Activated CD4-positive, alpha-beta T cell treated with anti-CD3 and anti-CD28 coated beads for 24 hours (primary cell): ENCODE measurements at regions not wholly inside any gene's neighbourhood (a gene's known extent, or its start where the extent isn't known, plus 50 kb on each side); places are given as distances from the start of the nearest gene placed in this dataset.

Source experiments
- DNase-seq, 2 donors: peaks; one replicate each; pipeline ENCODE4 v3.0.0-alpha.2; 2020; ENCODE audit warnings: low read depth in 2 of 2

- no peak for DNase-seq
Measured at GRCh38 chr10:78319371-78319770, 285.7 kb downstream of the RPS24 start.

DNA sequence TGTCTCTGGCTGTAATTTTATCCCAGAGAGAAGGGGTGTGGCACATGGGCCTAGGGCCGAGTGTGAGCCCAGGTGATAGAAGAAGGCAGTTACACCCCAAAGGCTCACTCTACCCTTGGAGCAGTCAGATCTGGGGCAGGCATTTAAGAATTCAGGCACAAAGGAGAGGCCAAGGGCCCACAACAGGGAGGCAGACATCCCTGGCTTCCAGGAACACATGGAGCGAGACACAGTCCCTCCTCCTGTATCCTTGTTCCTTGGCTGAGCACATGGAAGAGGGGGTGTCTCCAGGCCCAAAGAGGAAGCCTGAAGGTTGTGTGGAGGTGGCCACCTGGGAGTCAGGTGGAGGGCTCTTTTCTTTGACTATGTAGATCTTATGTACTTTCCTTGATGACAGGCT lies 286.2 kb downstream of the RPS24 start:
- DNase-seq: no peak

DNA sequence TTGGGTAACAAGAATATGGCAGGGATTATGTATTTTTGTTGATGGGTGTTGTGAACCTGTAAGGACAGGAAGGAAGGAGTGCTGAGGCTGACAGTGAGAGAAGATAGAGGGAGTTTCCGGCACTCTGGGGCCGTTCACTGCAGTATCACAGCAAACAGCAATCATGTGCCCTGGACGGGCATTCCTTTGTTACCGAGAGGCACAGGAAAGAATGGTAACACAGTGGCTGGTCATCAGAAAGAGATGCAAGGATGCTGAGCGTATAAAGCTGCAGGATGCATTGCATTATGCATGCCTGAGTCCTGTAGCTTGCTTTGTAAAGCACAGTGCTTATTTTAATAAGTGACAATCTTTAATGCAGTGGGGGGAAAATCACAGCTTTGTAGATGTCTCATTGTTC lies 286.8 kb downstream of the RPS24 start:
- no peak for DNase-seq

GRCh38 chr10:78321000-78321399 lies 287.3 kb downstream of the RPS24 start:
- DNase-seq: no peak

GRCh38 chr10:78321500-78321899 lies 287.8 kb downstream of the RPS24 start:
- no peak for DNase-seq

DNA sequence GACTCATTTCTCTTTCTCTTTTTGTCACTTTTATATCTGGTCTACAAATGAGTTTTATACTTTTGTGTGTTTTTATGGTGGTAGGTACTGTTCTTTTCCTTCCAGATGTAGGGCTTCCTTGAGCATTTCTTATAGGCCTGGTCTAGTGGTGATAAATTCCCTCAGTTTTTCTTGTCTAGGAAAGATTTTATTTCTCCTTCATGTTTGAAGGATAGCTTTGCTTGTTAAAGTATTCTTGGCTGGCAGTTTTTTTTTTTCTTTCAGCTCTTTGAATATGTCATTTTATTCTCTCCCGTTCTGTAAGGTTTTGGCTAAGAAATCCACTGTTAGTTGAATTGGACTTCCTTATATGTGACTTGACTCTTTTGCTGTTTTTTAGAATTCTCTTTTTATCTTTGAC lies 292.7 kb downstream of the RPS24 start:
- DNase-seq: no peak

- no peak for DNase-seq
Measured at GRCh38 chr10:78327778-78328591, 294.3 kb downstream of the RPS24 start.

- no peak for DNase-seq
Measured at GRCh38 chr10:78328592-78329404, 295.1 kb downstream of the RPS24 start.

- DNase-seq: no peak
Measured at GRCh38 chr10:78330884-78331283, 297.2 kb downstream of the RPS24 start.

- DNase-seq: no peak
Measured at GRCh38 chr10:78331391-78331922, 297.8 kb downstream of the RPS24 start.

- no peak for DNase-seq
Measured at GRCh38 chr10:78332012-78332411, 298.3 kb downstream of the RPS24 start.

- no peak for DNase-seq
Measured at GRCh38 chr10:78332657-78333056, 299.0 kb downstream of the RPS24 start.

DNA sequence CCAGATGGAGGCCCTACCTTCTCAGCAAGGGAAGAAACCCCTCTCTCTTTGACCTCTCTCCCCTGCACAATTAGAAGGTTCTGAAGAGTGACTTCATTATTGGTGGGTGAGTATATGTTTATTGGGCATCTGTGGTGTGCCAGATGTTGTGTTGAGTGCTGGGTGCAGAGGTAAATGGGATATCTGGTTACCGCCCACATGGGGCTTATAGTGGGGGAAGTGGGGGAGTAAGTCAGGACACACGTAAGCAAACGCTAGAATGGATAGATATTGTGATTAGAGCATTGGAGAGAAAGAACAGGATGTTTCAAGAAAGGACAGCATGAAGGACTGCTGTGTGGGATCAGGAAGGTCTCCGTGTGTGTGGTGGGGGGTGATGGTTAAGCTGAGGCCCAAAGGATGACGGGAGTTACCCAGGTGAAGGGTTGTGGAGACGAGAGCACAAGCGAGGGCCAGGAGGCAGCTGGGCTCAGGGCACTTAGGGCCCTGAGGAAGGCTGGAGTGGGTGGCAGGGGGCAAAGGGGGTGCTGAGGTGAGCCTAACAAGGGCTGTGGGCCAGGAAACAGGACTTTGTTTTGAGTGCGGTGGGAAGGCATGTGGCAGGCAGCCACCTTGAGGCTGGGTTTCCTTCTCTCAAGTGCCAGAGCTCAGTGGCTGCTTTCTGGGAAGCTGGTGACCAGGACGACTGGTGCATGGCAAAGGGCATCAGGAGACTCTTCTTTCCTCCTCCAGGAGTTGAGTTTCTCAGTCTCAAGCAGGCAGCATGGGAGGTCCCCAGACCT lies 299.9 kb downstream of the RPS24 start:
- no peak for DNase-seq

- DNase-seq: no peak
Measured at GRCh38 chr10:78335371-78335690, 301.7 kb downstream of the RPS24 start.

DNA sequence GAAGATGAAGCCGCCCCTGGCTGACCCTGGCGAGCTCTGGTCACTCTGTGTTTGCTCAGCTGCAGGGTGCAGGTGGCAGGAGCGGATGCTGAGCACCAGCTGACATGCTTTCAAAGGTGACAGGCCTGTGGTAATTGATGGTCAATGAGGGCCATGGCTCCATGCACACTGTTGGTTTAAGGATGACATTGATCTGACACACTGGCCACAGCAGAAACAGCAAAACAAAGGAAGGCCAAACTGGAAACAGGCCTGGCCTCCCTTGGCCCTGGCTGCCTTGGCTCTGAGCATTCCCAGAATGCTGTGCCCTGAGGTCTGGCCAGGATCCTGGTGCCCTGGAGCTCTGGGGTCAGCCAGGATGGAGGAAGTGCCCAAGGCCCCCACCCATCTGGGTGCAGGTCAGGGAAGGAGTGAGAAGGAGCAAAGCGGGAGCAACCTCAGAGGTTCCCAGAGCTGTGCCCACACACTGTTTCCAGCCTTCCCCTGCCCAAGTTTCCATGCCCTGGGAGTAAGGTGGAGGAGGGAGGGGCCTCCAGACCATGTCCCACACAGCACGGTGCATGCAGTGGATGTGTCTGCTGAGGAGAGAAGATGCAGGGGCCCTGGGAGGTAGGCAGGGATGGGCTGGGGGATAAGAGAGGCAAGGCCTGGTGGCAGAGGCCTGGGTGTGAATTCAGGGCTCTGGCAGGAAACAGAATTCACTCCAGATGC lies 302.2 kb downstream of the RPS24 start:
- DNase-seq: no peak

DNA sequence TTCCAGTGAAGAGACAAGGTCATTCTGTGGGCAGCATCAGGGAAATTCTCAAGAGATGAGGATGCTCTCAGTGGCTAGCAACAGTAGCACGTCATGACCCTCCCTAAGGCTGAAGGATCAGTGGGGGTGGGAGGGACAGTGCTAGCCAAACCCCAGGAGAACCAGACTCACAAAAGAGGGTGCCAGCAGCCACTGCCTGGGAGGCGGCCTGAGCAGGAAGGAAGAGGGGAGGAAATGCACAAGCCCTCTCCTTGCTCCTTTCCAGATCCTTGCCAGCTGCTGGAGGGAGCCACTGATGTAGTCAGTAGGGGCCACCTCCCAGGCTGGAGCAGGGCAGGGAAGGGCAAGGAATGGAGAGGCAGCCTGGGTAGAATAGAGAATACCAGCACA lies 302.7 kb downstream of the RPS24 start:
- DNase-seq: no peak

- no peak for DNase-seq
Measured at GRCh38 chr10:78337016-78337415, 303.4 kb downstream of the RPS24 start.

DNA sequence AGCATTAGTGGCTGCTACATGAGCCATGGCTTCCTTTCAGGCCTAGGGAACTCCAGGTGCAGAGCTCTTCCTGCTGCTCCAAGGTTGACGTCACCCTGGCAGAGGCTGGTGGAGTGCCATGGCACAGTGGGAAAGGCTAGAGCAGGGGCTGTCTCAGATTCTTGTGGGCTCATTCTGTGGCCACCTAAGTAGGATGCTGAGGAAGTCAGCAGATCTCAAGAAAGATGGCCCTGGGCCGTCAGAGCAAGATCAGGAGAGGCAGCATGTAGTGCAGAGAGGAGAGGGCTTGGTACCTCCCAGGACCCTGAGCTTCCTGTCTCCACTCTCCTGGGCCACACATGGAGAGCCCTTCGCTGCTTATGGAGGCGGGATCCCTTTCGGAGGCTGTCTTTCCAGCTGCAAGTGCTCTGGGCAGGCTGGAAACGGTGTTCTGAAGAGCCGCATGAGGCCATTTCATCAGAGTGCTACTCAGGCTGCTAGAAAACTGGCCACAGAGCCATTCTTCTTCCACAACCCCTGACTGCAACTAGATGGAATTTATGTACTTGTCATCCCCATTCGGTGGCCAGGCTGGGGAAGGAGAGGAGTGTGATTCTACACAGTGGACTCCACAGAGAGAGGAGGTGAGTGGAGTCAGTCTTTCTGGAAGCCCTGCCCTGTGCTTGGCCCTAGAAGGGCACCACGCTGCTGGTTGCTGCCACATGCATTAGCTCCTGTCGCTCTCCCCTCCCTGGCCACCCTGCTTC lies 304.2 kb downstream of the RPS24 start:
- no peak for DNase-seq

DNA sequence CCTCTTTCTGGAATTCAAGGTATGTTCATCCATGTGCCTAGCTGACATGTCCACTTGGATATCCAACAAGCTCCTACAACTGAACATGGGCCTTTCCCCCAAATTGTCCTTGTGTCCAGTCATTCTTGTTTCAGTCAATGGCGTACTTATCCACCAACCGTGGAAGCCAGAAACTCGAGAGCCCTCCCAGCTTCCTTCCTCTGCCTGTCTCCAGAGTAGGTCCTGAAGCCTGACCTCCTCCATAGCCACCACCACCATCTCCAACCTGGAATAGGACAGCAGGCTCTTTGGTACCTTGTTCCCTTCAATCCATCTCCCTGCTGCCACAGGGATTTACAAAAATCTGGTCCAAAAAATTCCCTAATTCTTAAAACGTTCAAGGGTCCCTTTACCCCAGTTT lies 305.1 kb downstream of the RPS24 start:
- DNase-seq: no peak

- DNase-seq: no peak
Measured at GRCh38 chr10:78339251-78339650, 305.6 kb downstream of the RPS24 start.
